Neural progenitor cell (in vitro differentiated cells): ENCODE measurements at regions not wholly inside any gene's neighbourhood (a gene's known extent, or its start where the extent isn't known, plus 50 kb on each side); places are given as distances from the start of the nearest gene placed in this dataset.

Experiments used
- DNase-seq: peaks from one replicate; pipeline ENCODE4 v3.0.0-alpha.2; 2016; ENCODE audit warnings: low spot score
- H2AFZ ChIP-seq: fragments of 200-600 bp; sonication (generic); replicated peaks from 2 replicates; pipeline ENCODE4 v1.6.1; 2016; ENCODE audit warnings: antibody characterized with exemption
- H3F3A ChIP-seq: fragments of 200-600 bp; sonication (generic); 2 replicates; pipeline ENCODE4 v1.6.1; 2016; ENCODE audit warnings: antibody characterized with exemption, low read depth
- H3K27ac ChIP-seq: fragments of 200-600 bp; sonication (generic); 2 replicates; pipeline ENCODE4 v1.5.1; 2016; ENCODE audit warnings: mild to moderate bottlenecking
- H3K27me3 ChIP-seq: fragments of 200-600 bp; sonication (generic); 2 replicates; pipeline ENCODE4 v1.6.1; 2016; ENCODE audit warnings: mild to moderate bottlenecking, moderate library complexity
- H3K36me3 ChIP-seq: fragments of 200-600 bp; sonication (generic); 2 replicates; pipeline ENCODE4 v1.5.1; 2016
- H3K4me1 ChIP-seq: fragments of 200-600 bp; sonication (generic); 2 replicates; pipeline ENCODE4 v1.6.1; 2016; ENCODE audit warnings: mixed run types
- H3K4me2 ChIP-seq: fragments of 200-600 bp; sonication (generic); 2 replicates; pipeline ENCODE4 v1.6.1; 2016
- H3K4me3 ChIP-seq: fragments of 200-600 bp; sonication (generic); 2 replicates; pipeline ENCODE4 v1.5.1; 2016
- H3K79me2 ChIP-seq: fragments of 200-600 bp; sonication (generic); 2 replicates; pipeline ENCODE4 v1.6.1; 2016; ENCODE audit warnings: low read depth
- H3K9ac ChIP-seq: fragments of 200-600 bp; sonication (generic); 2 replicates; pipeline ENCODE4 v1.6.1; 2016
- H3K9me3 ChIP-seq: fragments of 200-600 bp; sonication (generic); 2 replicates; pipeline ENCODE4 v1.5.1; 2016; ENCODE audit warnings: low read depth
- H4K20me1 ChIP-seq: fragments of 200-600 bp; sonication (generic); 2 replicates; pipeline ENCODE4 v1.6.1; 2016; ENCODE audit warnings: low read depth
- H3K27ac Mint-ChIP-seq: 3 replicates; pipeline ENCODE4 v1.8.0; 2021; ENCODE audit warnings: mixed read lengths
- H3K27me3 Mint-ChIP-seq: 2 replicates; pipeline ENCODE4 v1.8.0; 2022; ENCODE audit warnings: low read depth, mild to moderate bottlenecking, inconsistent platforms, moderate library complexity, mixed read lengths; ENCODE audit not compliant: insufficient read depth
- H3K36me3 Mint-ChIP-seq: 3 replicates; pipeline ENCODE4 v1.8.0; 2021; ENCODE audit warnings: mixed read lengths
- H3K4me1 Mint-ChIP-seq: 3 replicates; pipeline ENCODE4 v1.8.0; 2021; ENCODE audit warnings: mixed read lengths
- H3K4me3 Mint-ChIP-seq: 3 replicates; pipeline ENCODE4 v1.8.0; 2021; ENCODE audit warnings: mild to moderate bottlenecking, moderate library complexity, mixed read lengths
- H3K9me3 Mint-ChIP-seq: 3 replicates; pipeline ENCODE4 v1.8.0; 2020; ENCODE audit warnings: mixed read lengths
- CTCF ChIP-seq: fragments of 200-600 bp; sonication (generic); IDR thresholded peaks from 2 replicates; pipeline ENCODE4 v1.5.1; 2017; ENCODE audit warnings: antibody characterized with exemption, mild to moderate bottlenecking
- EZH2 ChIP-seq: fragments of 200-600 bp; sonication (generic); IDR thresholded peaks from 2 replicates; pipeline ENCODE4 v1.6.1; 2017; ENCODE audit warnings: antibody characterized with exemption, mild to moderate bottlenecking, moderate library complexity
- EZH2phosphoT487 ChIP-seq: fragments of 200-600 bp; sonication (generic); IDR thresholded peaks from 2 replicates; pipeline ENCODE4 v1.6.1; 2017; ENCODE audit warnings: antibody characterized with exemption

- H3K27ac ChIP-seq = no peak overlapping the region
- H3K27me3 ChIP-seq = no peaks in the 10 kb centered on the region
- H3F3A ChIP-seq = no peaks in the 10 kb centered on the region
- peaks cover 28% of the 10 kb centered on the region for H3K4me1 Mint-ChIP-seq
- no peak for TF ChIP-seq EZH2
- TF ChIP-seq CTCF = no peak
- no peak for TF ChIP-seq EZH2phosphoT487
- H3K9me3 ChIP-seq = peaks cover 3% of the 10 kb centered on the region
- no peak overlapping the region for H2AFZ ChIP-seq
- H4K20me1 ChIP-seq = no peaks in the 10 kb centered on the region
- peaks cover 16% of the 10 kb centered on the region for H3K4me1 ChIP-seq
- H3K27me3 Mint-ChIP-seq = peaks cover 6% of the 10 kb centered on the region
- no peak overlapping the region for H3K4me3 Mint-ChIP-seq
- no peak overlapping the region for H3K9ac ChIP-seq
- H3K4me2 ChIP-seq = no peak overlapping the region
- H3K9me3 Mint-ChIP-seq = peaks cover 2% of the 10 kb centered on the region
- no peaks in the 10 kb centered on the region for H3K36me3 Mint-ChIP-seq
- H3K4me3 ChIP-seq = no peak overlapping the region
- H3K79me2 ChIP-seq = no peaks in the 10 kb centered on the region
- peak overlapping the region; percentile 30 for H3K27ac Mint-ChIP-seq
- DNase-seq = no peak
- H3K36me3 ChIP-seq = no peaks in the 10 kb centered on the region
Measured at GRCh38 chr5:173721601-173722232, 105.3 kb upstream of the BOD1 start.

- Mint-ChIP-seq H3K36me3 (no peaks in the 10 kb centered on the region), H3K4me3 (no peak overlapping the region), H3K4me1 (peaks cover 7% of the 10 kb centered on the region), H3K9me3 (peaks cover 2% of the 10 kb centered on the region), H3K27ac (no peak overlapping the region), H3K27me3 (peaks cover 6% of the 10 kb centered on the region)
- Histone ChIP-seq H4K20me1 (no peaks in the 10 kb centered on the region), H3K27me3 (no peaks in the 10 kb centered on the region), H3K9me3 (peaks cover 3% of the 10 kb centered on the region), H2AFZ (no peak overlapping the region), H3F3A (no peaks in the 10 kb centered on the region), H3K4me2 (no peak overlapping the region), H3K36me3 (no peaks in the 10 kb centered on the region), H3K79me2 (no peaks in the 10 kb centered on the region), H3K4me3 (no peak overlapping the region), H3K9ac (no peak overlapping the region), H3K4me1 (no peaks in the 10 kb centered on the region), H3K27ac (no peak overlapping the region)
- DNase-seq = no peak
- no peak for TF ChIP-seq EZH2
- no peak for TF ChIP-seq CTCF
- TF ChIP-seq EZH2phosphoT487 = no peak
Measured at GRCh38 chr5:173726846-173727557, 110.6 kb upstream of the BOD1 start.

- Mint-ChIP-seq H3K27me3 (peaks cover 6% of the 10 kb centered on the region), H3K36me3 (no peaks in the 10 kb centered on the region), H3K9me3 (peaks cover 2% of the 10 kb centered on the region), H3K27ac (peak overlapping the region; percentile 71), H3K4me1 (peaks cover 7% of the 10 kb centered on the region), H3K4me3 (no peak overlapping the region)
- Histone ChIP-seq H3K36me3 (no peaks in the 10 kb centered on the region), H3K4me3 (no peak overlapping the region), H4K20me1 (no peaks in the 10 kb centered on the region), H3K4me1 (no peaks in the 10 kb centered on the region), H2AFZ (no peak overlapping the region), H3K79me2 (no peaks in the 10 kb centered on the region), H3K4me2 (no peak overlapping the region), H3K9me3 (peaks cover 3% of the 10 kb centered on the region), H3K27me3 (no peaks in the 10 kb centered on the region), H3F3A (no peaks in the 10 kb centered on the region), H3K27ac (no peak overlapping the region), H3K9ac (no peak overlapping the region)
- DNase-seq = no peak
- no peak for TF ChIP-seq EZH2phosphoT487
- no peak for TF ChIP-seq EZH2
- TF ChIP-seq CTCF = no peak
Measured at GRCh38 chr5:173727839-173728778, 111.7 kb upstream of the BOD1 start.
